ENCODE measurements at regions not wholly inside any gene's neighbourhood (a gene's known extent, or its start where the extent isn't known, plus 50 kb on each side); places are given as distances from the start of the nearest gene placed in this dataset.
"Not testable (repeated sequence)": the region's sequence is repeated elsewhere in the genome, so short reads cannot be mapped to it uniquely, and the experiment has no call there.

GRCh38 chr11:70560621-70561020 lies 162.3 kb downstream of the CTTN start:
- DNase-seq (ENCODE audit: low read depth, low spot score); H3K4me3 ChIP-seq (ENCODE audit: low read length): not testable (repeated sequence)

GRCh38 chr11:70566768-70567530 lies 168.6 kb downstream of the CTTN start:
- no peak for DNase-seq (ENCODE audit: low read depth, low spot score)
- H3K4me3 ChIP-seq (ENCODE audit: low read length), result no peak overlapping the region

GRCh38 chr11:70567680-70568034 lies 169.3 kb downstream of the CTTN start:
- DNase-seq (ENCODE audit: low read depth, low spot score), result no peak
- no peak overlapping the region for H3K4me3 ChIP-seq (ENCODE audit: low read length)

GRCh38 chr11:70568035-70568813 lies 169.9 kb downstream of the CTTN start:
- DNase-seq (ENCODE audit: low read depth, low spot score), result no peak
- H3K4me3 ChIP-seq (ENCODE audit: low read length), result no peak overlapping the region

GRCh38 chr11:70568814-70569617 lies 170.7 kb downstream of the CTTN start:
- no peak overlapping the region for H3K4me3 ChIP-seq (ENCODE audit: low read length)
- no peak for DNase-seq (ENCODE audit: low read depth, low spot score)

GRCh38 chr11:70569618-70569890 lies 171.2 kb downstream of the CTTN start:
- no peak for DNase-seq (ENCODE audit: low read depth, low spot score)
- no peak overlapping the region for H3K4me3 ChIP-seq (ENCODE audit: low read length)

- no peak overlapping the region for H3K4me3 ChIP-seq (ENCODE audit: low read length)
- DNase-seq (ENCODE audit: low read depth, low spot score), result no peak
Measured at GRCh38 chr11:70569996-70570692, 171.8 kb downstream of the CTTN start.

- H3K4me3 ChIP-seq (ENCODE audit: low read length), result no peak overlapping the region
- DNase-seq (ENCODE audit: low read depth, low spot score), result no peak
Measured at GRCh38 chr11:70570693-70571395, 172.5 kb downstream of the CTTN start.

GRCh38 chr11:70572974-70573260 lies 174.6 kb downstream of the CTTN start:
- no peak for DNase-seq (ENCODE audit: low read depth, low spot score)
- no peak overlapping the region for H3K4me3 ChIP-seq (ENCODE audit: low read length)

- DNase-seq (ENCODE audit: low read depth, low spot score), result no peak
- no peak overlapping the region for H3K4me3 ChIP-seq (ENCODE audit: low read length)
Measured at GRCh38 chr11:70573701-70574151, 175.4 kb downstream of the CTTN start.

- H3K4me3 ChIP-seq (ENCODE audit: low read length), result no peak overlapping the region
- DNase-seq (ENCODE audit: low read depth, low spot score), result no peak
Measured at GRCh38 chr11:70574725-70575347, 176.5 kb downstream of the CTTN start.

- no peak overlapping the region for H3K4me3 ChIP-seq (ENCODE audit: low read length)
- no peak for DNase-seq (ENCODE audit: low read depth, low spot score)
Measured at GRCh38 chr11:70575396-70576060, 177.2 kb downstream of the CTTN start.

GRCh38 chr11:70577258-70577603 lies 178.9 kb downstream of the CTTN start:
- no peak for DNase-seq (ENCODE audit: low read depth, low spot score)

GRCh38 chr11:70577948-70578347 lies 179.6 kb downstream of the CTTN start:
- DNase-seq (ENCODE audit: low read depth, low spot score), result no peak
- H3K4me3 ChIP-seq (ENCODE audit: low read length), result no peak overlapping the region

More at GRCh38 chr11:70577258-70577603, 178.9 kb downstream of the CTTN start:
- H3K4me3 ChIP-seq (ENCODE audit: low read length), result no peak overlapping the region

GRCh38 chr11:70578371-70578770 lies 180.0 kb downstream of the CTTN start:
- H3K4me3 ChIP-seq (ENCODE audit: low read length), result no peak overlapping the region
- DNase-seq (ENCODE audit: low read depth, low spot score), result no peak

GRCh38 chr11:70578831-70579230 lies 180.5 kb downstream of the CTTN start:
- DNase-seq (ENCODE audit: low read depth, low spot score), result no peak
- H3K4me3 ChIP-seq (ENCODE audit: low read length), result no peak overlapping the region

GRCh38 chr11:70579316-70579955 lies 181.1 kb downstream of the CTTN start:
- no peak for DNase-seq (ENCODE audit: low read depth, low spot score)
- no peak overlapping the region for H3K4me3 ChIP-seq (ENCODE audit: low read length)

Data from Jurkat, Clone E6-1 (cell line).